GM12878 (cell line): ENCODE measurements at regions not wholly inside any gene's neighbourhood (a gene's known extent, or its start where the extent isn't known, plus 50 kb on each side); places are given as distances from the start of the nearest gene placed in this dataset.

ENCODE experiments used
- EED ChIP-seq: sonication (generic); IDR thresholded peaks from 2 replicates; pipeline ENCODE4 v1.6.1; 2016; ENCODE audit warnings: antibody characterized with exemption, low read depth
- GATAD2B ChIP-seq: fragments of 450-650 bp; conservative IDR thresholded peaks from 2 replicates; pipeline ENCODE4 v1.6.1; 2017; ENCODE audit warnings: low read depth, mild to moderate bottlenecking, moderate library complexity
- HSF1 ChIP-seq: fragments of 150-350 bp; IDR thresholded peaks from 2 replicates; pipeline ENCODE4 v1.6.1; 2014; ENCODE audit warnings: mild to moderate bottlenecking, low read depth, low read length
- MAX ChIP-seq: IDR thresholded peaks from 2 replicates; pipeline ENCODE4 v1.6.1; 2012; ENCODE audit warnings: low read depth, low read length, improper control_type of control experiment
- MXI1 ChIP-seq: fragments of 150-350 bp; IDR thresholded peaks from 2 replicates; pipeline ENCODE4 v1.6.1; 2011; ENCODE audit warnings: low read depth, mild to moderate bottlenecking, inconsistent platforms, low read length, improper control_type of control experiment
- PBX3 ChIP-seq: IDR thresholded peaks from 2 replicates; pipeline ENCODE4 v1.6.1; 2011; ENCODE audit warnings: mild to moderate bottlenecking, low read depth, low read length, moderate library complexity; ENCODE audit not compliant: insufficient replicate concordance
- POLR2AphosphoS5 ChIP-seq: IDR thresholded peaks from 2 replicates; pipeline ENCODE4 v1.6.1; 2011; ENCODE audit warnings: mild to moderate bottlenecking, low read length, inconsistent platforms
- RBBP5 ChIP-seq: fragments of 200-600 bp; sonication (generic); conservative IDR thresholded peaks from 2 replicates; pipeline ENCODE4 v1.6.1; 2016
- REST ChIP-seq: IDR thresholded peaks from 2 replicates; pipeline ENCODE4 v1.6.1; 2012; ENCODE audit warnings: mild to moderate bottlenecking, low read depth, low read length
- TARDBP ChIP-seq: IDR thresholded peaks from 2 replicates; pipeline ENCODE4 v1.6.1; 2016; ENCODE audit warnings: borderline replicate concordance
- TCF3 ChIP-seq: IDR thresholded peaks from 2 replicates; pipeline ENCODE4 v1.6.1; 2012; ENCODE audit warnings: low read depth, mild to moderate bottlenecking, low read length, borderline replicate concordance; ENCODE audit not compliant: insufficient read depth
- WRNIP1 ChIP-seq: IDR thresholded peaks from 2 replicates; pipeline ENCODE4 v1.6.1; 2011; ENCODE audit warnings: low read depth, low read length, improper control_type of control experiment, borderline replicate concordance
- ZBED1 ChIP-seq: IDR thresholded peaks from 2 replicates; pipeline ENCODE4 v1.6.1; 2016; ENCODE audit warnings: borderline replicate concordance
- ZNF274 ChIP-seq: IDR thresholded peaks from one replicate; pipeline ENCODE4 v1.8.0; 2011; ENCODE audit not compliant: insufficient read length, insufficient read depth
- ZNF687 ChIP-seq: fragments of 450-650 bp; IDR thresholded peaks from 2 replicates; pipeline ENCODE4 v1.6.1; 2017; ENCODE audit warnings: mild to moderate bottlenecking, moderate library complexity

GRCh38 chrX:131792356-131792749 lies 230.7 kb upstream of the STK26 start (continued):
- TF ChIP-seq GATAD2B (no peak), HSF1 (0 out of 2 replicates have a peak, but pooled peaks have one; percentile 34), POLR2AphosphoS5 (no peak), REST (no peak), EED (peak; percentile 71; the same call in 1 of the 2 replicates), MXI1 (no peak), ZNF274 (no peak), RBBP5 (no peak), ZBED1 (peak; percentile 88; the same call in 1 of the 2 replicates), TCF3 (peak; percentile 80; the same call in 1 of the 2 replicates), ZNF687 (0 out of 2 replicates have a peak, but pooled peaks have one; percentile 8), WRNIP1 (no peak), PBX3 (peak; percentile 50), TARDBP (peak; percentile 49; the same call in 1 of the 2 replicates), MAX (no peak)
